NCI-H524 treated with DMSO at 0.1 percent for 48 hours (cell line): ENCODE measurements at regions not wholly inside any gene's neighbourhood (a gene's known extent, or its start where the extent isn't known, plus 50 kb on each side); places are given as distances from the start of the nearest gene placed in this dataset.
"Not testable (repeated sequence)": the region's sequence is repeated elsewhere in the genome, so short reads cannot be mapped to it uniquely, and the experiment has no call there.

ENCODE experiments used
- DNase-seq: peaks from one replicate; lab custom pipeline; 2025; lab: John Stamatoyannopoulos, UW

- no peak for DNase-seq
These were observed 110.8 kb upstream of the RUNX1 start for GRCh38 chr21:35159881-35160280.

DNA sequence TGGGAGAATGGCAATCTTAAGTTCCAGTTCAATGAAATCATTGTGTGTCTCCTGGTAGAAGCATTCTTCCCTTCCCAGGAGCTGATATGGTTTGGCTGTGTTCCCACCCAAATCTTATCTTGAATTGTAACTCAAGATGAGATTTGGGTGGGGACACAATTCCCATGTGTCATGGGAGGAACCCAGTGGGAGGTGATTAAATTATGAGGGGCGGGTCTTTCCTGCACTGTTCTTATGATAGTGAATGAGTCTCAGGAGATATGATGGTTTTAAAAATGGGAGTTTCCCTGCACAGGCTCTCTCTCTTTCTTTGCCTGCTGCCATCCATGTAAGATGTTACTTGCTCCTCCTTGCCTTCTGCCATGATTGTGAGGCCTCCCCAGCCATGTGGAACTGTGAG, 108.3 kb upstream of the RUNX1 start:
- DNase-seq, result not testable (repeated sequence)

GRCh38 chr21:35156293-35157278, 107.5 kb upstream of the RUNX1 start:
- DNase-seq, result no peak

- no peak for DNase-seq
These were observed 105.7 kb upstream of the RUNX1 start for GRCh38 chr21:35154788-35155187.

GRCh38 chr21:35153671-35154070, 104.6 kb upstream of the RUNX1 start:
- no peak for DNase-seq

DNA sequence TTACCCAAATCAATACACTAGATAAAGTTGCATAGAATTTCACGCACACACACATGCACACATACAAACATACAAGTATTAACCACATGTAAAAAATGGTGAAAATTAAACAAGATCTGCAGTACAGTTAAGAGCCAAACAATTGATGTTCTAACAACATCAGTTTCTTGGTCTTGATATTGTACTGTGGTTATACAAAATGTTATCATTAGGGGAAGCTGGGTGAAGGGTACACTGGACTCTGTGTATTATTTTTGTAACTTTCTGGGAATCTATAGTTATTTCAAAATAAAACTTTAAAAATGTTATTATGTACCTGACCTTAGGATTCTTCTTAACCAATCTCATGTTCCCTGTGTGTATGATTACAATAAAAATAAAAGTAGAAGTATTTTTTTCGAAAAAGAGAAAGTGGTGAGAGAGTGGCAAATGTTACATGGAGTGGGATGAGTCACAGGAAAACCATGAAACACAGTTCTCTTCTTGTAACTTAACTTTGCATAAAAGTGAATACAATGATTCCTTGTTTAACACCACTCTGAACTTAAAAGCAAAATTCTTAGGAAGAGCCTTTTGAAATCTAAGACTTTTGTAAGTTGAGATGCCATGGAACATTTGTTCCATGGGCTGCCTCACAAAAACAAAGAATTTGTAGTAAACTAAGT, 101.6 kb upstream of the RUNX1 start:
- DNase-seq, result no peak

- DNase-seq, result no peak
These were observed 100.6 kb upstream of the RUNX1 start for GRCh38 chr21:35149698-35150097.

DNA sequence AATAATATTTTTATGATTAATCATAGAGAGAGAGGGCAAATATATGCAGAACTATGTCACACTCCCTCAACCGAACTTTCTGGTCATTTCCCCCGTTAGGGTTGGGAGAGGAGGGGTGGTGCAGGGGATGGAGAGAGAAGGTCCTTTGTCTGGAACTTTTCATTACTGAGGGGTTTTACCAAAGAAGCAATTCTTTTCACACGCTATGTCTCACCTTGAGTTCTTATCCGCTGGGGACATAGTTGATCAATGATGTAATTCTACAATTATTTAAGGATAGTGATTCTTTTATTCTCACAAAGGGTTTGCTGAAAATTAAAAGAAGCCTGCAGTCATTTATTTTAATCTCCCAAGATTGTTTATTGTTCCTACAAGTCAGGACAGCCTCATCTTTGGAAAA, 98.3 kb upstream of the RUNX1 start:
- DNase-seq, result no peak

DNA sequence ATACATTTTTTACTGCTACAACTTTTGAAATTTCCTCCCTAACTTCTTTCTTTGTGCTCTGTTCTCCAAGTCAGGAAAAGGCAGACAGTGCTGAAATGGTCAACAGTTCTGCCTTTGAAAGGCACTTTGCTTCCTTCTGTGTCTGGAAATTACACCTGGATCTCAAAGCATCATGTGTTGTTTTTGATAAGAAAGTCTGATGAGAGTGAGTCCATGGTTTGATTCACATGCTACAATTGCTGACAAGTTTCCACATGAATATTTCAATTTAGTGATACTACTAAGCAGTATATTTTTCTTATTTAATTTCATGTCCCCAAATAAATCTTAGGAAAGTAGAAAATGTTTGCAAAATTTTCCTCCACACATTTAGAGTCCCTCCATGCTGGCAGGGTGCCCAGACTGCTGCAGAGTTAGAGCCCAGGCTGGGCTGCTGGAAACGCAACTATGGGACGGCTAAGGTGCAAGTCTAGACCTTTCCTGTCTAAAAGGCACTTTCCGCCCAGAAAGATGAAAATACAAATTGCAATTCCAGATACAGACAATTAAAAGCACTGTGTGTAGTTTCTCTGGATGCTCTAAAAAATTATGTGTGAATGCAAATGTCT, 96.6 kb upstream of the RUNX1 start:
- no peak for DNase-seq

DNA sequence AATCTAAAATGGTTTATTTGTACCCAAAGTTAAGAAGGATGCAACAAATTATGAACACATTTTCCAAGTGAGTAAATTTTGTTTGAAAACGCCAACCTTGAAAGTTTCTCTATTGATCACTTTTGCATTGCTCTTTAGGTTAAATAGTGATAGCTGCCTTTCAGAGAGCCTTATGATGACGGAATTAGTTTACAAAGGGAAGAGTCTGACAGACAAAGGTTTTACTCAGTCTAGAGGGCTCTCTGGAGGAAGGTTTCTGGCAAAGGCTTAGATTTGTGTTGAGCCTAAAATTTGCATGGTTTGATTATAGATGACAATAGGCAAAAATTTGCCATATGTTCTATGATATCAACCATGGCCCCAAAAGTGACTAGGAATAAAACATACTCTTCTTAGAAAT, 95.9 kb upstream of the RUNX1 start:
- no peak for DNase-seq

DNA sequence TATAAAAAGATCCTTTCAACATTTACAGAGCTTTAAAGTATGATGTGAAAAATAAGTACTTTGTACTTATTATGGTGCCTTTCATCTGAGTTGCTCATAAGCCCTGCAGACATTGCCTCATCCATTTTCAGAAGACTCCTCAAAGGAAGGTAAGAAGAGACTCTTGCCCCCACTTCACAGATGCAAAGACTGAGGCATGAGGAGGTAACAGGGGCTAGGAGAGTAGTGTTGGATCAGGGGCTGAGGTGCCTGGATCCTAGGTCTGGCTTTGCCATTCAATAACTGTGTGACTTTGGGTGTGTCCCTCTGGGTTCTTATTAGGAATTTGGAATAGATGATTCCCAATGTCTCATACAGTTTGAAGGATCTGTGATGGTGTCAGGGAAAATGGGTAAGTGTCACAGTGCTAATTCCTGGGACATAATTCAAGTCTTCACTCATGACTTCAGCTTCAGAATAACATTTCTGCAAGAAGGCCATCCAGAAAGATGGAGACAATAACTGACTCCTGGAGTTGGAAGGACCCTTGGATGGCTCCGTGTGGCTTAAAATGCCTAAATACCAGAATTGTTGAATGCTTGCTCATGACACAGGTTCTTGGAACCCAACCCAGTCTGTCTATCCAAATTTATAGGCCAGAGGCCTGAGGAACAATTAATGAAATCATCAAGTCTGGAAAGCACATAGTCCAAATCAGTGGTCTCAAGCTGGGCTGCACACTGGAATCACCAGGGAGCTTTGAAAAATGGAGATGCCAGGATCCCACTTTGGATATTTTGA, 93.1 kb upstream of the RUNX1 start:
- DNase-seq, result no peak

DNA sequence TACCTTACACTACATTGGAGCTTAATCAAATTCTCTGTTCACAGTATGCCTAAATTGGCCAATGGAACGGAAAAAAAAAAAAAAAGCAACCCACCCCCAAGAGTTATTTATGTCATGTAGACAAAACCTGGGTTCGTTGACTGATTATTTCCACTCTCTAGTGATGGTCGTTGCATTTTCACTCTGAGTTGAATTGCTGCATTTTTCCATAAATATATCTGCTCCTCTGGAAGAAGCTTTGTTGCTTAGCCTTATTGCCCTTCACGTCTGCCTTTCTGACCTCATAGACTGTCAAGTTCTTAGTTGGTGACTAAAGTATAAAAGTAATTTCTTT, 90.2 kb upstream of the RUNX1 start:
- no peak for DNase-seq

GRCh38 chr21:35138665-35139381, 89.7 kb upstream of the RUNX1 start:
- no peak for DNase-seq

DNA sequence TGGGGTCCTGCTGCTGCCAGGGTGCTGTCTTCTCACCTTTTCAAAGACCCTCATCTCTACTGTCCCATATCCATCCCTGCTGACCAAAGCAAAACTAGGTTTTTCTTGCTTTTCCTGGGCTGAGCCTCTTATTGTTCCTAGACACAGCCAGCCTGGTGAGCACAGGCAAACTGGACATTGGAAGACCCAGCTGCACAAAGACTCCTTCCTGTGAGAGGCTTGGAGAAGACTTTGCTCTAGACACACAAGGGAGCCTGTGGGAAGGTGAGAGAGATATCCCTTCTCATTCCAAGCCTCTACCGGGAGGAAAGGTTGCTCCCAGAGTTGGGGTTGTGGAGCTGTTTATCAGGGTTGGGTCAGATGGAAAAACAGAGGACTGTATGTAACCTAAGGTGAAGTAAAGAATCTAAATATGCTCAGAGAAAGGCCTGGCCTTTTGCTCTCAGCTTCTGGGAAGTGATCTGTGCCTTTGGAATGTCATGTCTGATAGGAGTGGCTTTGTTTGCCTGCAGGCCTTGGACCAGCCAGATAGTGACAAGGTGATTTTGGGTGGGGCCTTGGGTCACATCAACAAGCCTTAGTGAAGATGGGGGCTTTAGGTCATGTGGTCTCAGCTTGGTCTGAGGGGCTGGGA, 87.6 kb upstream of the RUNX1 start:
- no peak for DNase-seq

DNA sequence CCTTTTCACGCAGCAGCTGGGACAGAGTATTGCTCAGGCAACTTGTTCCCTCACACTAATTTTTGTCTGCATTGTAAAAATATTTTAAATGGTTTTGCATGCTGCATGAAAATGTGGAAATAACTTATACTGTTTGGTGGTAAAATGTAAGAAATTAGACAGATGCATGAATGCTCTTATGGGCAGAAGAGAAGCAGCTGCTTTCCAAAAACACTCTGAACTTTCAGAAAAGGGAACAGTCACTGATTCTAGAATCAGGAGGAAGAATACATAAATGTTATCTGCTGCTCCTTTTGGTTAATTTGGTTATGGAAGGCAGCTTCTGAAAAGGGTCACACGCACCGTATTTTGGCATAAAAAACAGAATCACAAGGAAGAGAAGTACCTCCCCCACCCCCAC, 87.0 kb upstream of the RUNX1 start:
- DNase-seq, result no peak

DNA sequence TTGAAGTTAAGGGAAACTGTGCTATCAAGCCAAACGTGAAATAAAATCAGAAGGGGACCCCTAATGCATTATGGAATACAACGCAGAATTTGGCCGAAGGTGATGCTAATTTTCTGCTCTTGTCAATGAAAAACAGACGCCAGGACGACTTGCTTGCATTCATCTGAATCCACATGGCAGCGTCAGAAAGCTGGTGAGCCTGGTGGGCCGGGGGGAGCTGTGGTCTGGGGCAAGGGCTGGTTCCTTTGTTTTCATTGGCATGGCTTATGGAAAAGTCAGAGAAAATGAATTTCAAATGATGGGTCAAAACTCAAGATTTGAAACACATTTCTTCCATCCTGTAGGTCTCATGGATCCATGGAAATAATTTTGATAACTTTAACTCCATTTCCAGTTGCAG, 86.4 kb upstream of the RUNX1 start:
- DNase-seq, result no peak

DNA sequence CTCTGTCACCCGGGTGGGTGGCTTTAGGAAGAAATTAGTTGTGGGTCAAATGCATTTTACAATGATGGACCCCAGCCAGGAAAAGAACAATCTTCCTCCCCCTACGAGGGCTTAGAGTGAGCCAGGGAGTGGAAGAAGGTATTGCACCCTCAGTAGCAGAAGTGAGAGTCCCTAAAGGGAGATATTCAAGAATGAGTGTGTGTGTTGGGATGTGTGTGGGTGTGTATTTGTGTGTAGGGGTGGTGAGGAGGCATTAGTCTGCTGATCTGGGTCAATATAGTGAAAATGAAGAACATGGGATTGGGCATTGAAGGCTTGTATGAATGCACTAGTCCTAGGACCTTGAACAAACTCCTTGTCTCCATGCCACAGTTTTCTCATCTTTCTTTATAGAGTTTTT, 85.2 kb upstream of the RUNX1 start:
- DNase-seq, result no peak

DNA sequence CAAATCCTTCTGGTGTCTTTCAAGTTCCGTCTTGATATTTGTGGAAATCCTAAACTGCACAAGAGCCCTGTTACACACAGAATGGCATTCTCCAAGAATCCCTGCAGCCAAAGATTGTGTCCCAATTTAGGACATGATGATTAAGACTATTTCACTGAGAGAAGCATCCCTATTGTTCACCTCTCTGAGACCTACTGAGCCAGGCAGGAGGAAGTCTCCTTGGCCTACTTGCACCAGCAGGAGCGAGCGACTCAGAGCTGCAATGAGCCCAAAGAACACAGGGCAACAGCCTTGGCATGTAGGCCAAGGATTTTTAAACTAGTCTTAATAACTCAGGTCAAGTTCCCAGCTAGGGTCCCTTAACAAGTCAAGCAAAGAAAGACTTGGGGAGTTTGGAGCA, 79.4 kb upstream of the RUNX1 start:
- DNase-seq, result no peak

- DNase-seq, result no peak
These were observed 78.7 kb upstream of the RUNX1 start for GRCh38 chr21:35127851-35128250.

DNA sequence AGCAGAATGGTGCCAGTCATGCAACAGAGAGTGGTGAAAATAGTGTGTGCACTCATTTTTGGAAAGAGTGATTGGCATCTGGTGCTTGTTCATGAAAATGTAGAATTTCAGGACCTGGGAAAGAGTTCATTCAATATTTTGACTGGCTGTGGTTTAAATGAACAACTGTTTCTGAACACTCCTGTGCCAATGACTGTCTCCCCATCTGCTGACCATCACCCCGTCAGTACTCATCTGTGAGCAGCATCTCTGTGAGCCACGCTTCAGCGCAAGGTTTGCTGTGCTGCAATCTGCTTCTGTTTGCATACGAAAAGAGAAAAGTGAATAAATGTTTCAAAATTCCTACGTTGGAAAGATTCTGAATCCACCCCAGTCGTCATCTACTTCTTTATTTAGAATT, 77.9 kb upstream of the RUNX1 start:
- DNase-seq, result no peak

DNA sequence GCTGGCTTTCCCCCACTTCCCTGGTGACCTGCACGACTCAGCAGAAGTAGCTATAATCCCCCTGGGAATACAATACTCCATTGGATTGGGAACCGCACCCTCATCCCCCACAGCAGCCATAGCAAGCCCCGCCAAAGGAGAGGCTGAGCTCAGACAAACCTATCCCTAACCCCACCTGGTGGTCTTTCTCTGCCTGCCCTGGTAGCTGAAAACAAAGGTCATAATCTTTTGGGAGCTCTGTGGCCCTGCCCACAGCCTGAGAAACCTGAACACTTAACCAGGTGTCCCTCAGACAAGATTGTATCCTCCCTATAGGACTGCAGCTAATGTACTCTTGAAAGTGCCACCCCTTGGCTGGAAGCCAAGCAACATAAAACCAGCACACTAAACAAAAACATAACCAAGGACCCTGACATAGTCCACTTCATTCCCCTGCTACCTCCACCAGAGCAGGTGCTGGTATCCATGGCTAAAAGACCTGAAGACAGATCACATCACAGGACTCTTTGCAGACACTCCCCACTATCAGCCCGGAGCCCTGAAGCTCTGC, 71.6 kb upstream of the RUNX1 start:
- DNase-seq, result no peak
